Astrocyte of the hippocampus (primary cell): ENCODE measurements at regions not wholly inside any gene's neighbourhood (a gene's known extent, or its start where the extent isn't known, plus 50 kb on each side); places are given as distances from the start of the nearest gene placed in this dataset.

ENCODE experiments used
- DNase-seq: peaks from one replicate; pipeline ENCODE4 v3.0.0; 2011; ENCODE audit warnings: low read depth, low spot score

DNA sequence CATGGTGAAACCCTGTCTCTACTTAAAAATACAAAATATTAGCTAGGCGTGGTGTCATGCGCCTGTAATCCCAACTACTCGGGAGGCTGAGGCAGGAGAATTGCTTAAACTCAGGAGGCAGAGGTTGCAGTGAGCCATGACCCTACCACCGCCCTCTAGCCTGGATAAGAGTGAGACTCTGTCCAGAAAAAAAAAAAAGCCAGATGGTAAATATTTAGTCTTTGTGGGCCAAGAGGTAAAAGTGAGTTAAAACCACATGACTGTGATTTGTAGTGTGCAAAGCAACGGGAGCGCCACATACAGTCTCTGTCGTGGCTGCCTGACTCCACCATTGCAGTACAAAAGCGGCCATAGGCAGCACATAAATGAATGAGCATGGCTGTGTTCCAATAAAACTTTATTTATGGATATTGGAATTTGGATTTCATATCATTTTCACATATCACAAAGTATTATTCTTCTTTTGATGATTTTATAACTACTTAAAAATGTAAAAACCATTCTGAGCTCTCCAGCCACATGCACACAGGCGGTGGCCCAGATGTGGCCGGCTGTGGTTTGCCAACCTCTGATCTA is 51.8 kb upstream of the CASZ1 start:
- no peak for DNase-seq

DNA sequence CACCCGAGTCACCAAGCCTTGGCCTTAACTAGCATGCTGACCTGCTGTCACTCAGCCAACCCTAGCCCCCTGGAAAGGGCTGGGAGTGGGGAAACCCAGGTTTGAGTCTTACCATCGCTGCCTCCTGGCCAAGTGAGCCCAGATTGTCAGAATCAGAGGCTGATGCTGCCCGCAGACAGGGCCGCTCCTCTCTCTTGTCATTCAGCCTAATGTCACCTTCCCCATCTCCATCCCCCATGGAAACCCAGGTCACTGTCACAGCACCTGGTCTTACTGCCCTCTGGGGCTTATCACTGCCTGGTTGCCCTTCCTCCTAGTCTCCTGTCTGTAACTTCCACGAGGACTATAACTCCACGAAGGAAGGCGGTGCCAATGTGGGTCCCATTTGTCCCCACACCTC is 53.6 kb upstream of the CASZ1 start:
- DNase-seq = no peak

DNA sequence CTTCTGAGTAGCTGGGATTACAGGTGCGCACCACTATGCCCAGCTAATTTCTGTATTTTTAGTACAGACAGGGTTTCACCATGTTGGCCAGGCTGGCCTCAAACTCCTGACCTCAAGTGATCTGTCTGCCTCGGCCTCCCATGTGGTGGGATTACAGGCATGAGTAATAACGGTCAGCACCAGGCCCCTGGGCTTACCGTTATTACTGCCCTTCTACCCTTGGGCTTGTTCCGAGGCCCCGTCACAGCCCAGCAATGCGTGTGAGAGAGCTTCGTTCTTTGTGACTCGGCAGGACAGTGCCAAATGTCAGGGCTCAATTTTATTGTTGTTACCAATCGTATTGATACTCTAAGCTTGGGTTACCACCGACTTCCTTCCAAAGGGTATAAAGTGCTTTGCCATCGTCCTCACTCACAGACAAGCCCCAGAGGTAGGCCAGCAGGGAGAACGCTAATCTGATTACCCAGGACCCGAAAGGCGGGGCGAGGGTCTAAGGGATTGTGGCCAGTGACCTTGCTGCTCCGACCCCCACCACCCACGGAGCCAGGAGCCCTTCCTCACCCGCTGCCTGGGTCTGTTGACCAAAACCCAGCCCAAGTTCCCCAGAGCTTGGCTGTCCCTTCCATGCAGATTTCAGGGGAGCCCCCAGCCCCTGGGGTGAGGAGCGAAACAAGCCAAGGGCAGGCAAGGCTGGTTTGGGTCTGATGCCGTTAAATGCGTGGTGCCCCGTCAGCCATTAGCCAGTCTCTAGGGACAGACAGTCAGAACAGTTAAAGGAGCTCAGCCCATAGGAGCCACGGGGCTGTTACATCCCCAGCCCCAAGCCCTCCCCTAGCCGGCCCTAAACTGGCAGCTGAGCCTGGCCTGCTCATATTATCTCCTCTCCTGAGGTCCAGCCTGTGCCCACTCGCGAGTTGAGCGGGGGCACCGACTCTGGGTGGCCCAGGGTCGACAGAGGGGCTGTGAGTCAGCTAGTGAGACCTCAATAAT is 54.9 kb upstream of the CASZ1 start:
- no peak for DNase-seq

DNA sequence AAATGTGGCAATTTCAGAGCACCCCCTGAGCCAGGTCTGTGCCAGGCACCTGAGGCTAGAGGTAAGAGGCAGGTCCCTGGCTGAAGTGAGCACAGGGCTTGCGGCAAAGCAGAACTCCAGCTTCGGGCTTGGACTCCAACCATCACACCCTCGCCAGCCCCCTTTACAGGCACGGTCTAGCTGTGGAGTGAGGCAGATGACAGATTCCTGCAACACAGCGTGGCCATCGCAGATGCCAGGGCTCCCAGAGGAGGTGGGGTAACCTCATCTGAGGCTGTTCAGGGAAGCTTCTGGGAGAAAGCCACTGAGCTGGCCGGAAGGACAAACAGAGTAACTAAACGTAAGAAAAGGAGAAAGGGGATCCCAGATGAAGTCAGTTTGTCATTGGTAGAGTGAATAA is 55.6 kb upstream of the CASZ1 start:
- DNase-seq = no peak

DNA sequence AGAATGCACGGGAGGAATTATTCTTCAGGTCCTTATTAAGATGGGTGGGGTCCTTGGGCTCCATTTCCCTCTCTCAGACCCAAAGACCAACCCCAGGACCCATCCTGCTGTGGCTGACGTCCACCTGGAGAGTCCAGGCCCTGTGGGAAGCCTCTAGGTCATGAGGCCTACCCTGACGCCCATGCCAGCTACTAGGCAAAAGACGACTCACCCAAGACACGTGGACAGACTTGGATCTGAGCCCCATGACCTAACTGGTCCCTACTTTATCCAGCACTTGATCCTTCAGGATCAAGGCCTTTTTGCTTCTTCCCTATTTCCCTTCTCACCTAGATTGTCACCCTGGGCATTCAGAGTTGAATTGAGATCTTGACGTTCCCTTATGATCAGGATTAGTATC is 56.0 kb upstream of the CASZ1 start:
- no peak for DNase-seq

DNA sequence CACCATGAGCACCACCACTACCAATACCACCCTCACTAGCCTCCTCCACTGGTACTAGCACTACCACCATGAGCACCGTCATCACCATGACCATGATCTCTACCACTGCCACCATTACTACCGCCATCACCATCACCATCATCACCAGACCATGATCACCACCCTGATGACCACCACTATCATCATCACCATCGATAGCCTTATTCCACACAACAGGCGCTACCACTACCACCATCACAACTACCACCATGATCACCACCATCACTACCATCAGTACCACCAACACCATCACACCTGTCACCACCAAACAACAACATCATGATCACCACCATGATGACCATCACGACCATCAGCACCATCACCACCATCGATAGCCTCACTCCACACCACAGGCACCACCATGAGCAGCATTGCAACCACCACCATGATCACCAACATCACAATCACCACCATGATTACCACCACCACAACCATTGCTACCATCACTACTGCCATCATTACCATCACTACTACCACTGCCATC is 56.6 kb upstream of the CASZ1 start:
- no peak for DNase-seq

DNA sequence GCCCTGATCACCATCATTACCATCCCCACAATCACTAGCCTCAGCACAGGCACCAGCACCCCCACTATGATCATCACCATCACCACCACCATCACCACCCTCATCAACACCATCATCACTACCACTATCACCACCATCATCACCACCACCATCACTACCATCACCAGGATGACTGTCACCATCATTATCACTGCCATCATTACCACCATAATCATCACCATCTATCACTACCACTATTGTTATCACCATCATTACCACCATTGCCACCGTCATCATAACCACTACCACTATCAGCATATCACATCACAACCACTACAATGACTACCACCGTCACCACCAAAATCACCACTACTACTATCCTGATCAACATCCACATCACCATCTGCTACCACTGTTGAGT is 57.3 kb upstream of the CASZ1 start:
- no peak for DNase-seq

DNA sequence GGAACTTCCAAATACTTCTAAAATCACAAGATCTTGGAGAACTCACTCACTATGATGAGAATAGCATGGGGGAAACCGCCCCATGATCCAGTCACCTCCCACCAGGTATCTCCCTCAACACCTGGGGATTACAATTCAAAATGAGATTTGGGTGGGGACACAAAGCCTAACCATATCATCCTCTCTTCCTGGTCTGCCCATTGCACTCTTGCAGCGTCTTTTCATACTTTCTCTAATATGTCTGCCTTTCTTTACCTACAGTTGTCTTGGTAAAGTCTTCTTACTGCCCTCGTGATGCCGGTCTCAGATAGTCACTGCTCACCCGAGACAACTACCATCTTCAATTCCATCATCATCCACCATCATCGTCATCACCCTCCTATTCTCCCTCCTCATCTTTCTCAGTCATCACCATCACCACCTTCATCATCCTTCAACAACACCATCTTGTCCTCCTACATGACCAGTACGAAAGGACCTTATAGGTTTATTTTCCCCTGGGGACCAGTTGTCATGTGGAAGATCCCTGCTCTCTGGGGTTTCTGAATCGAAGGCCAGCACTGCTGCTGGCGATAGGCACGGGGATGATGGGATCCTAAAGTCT is 58.5 kb upstream of the CASZ1 start:
- DNase-seq = no peak

DNA sequence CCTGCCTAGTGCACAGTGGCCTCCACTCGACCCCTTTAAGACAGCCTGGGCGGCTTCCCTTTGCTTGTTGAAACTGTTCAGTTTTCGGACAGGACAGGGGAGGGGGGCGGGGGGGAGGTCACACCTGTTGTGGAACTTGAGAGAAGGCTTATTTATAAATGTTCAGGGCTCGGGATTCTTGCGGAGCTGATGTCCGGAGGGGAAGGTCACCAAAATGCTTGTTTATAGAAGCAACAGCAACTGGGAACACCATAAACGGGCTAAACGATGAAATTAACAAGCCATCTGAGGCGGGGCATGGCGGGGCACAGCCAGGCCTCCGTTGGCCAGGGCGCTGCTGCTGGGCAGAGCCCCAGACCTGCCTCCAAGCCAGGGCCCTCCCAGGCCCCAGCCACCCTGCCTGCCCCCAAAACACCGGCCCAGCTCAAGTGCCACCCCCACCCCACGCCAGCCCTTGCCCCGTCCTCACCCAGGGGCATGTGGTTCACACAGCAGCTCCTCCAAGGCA is 59.8 kb upstream of the CASZ1 start:
- no peak for DNase-seq

DNA sequence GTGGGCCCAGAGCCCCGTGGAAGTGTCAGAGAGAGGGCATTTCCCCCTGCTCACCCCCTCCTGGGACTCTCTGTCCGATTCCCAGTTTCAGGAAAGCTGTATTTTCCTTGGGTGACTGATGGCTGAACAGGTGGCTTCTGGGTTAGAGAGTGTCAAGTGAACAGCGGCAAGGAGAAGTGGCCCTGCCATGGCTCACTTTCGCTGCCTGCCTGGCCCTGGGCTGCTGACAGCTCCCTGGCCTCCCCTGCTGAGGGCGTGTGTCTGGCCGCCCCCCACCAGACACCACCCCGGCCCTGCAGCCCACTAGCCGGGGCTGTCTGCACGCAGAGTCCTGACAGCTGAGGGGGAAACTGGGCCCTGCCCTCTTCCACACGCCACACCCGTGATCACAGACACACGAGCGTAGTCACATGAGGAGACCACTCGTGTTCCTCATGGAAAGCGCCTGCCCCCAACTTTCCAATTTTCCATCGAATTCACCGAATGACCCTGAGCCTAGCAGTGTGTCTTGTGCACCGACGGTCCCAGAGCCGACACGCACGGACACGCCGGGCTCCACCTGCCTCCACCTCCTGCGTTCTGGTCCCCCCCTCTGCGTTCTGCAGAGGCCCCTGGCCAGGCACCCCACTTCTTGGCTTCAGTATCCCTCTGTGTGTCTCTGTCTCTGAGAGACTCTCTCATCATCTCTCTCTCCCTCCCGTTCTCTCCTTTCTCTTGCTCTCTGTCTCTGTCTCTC is 60.6 kb upstream of the CASZ1 start:
- no peak for DNase-seq

DNA sequence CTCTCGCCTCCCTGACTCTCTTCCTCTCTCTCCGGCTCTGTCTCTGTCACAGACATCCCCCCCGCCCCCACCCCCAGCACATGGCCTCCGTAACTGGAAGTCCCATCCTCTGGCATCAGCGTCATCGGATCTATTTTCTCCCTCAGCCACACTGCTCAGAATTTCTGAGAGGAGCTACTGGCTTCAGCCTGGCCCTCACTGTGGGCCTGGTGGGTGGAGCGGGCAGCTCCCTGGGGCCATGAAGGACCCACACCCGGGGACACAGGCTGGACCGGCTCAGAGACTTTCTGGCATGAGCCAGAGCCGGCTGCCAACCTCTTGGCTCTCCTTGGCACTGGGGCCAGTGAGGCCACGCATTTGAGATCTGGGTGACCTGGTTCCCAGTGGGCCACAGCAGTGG is 61.2 kb upstream of the CASZ1 start:
- DNase-seq = no peak

DNA sequence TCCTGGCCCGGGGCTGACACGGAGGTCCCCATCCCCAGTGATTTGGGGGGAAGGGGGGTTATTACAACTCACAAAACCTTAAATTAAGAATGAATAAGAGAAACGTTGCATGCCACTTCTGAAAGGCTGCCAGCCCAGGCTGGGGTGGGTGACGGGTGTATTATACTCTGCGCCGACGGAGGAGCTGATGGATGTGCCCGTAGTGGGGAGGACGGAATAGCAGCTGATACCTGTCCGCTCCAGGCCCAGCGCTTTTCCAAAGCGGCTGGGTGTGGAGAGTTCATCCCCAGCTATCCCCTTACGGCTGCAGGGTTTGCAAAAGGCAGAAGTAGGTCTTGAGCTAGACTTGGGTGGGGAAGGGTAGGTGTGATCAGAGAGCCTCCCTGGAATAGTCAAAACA is 63.8 kb upstream of the CASZ1 start:
- no peak for DNase-seq

DNA sequence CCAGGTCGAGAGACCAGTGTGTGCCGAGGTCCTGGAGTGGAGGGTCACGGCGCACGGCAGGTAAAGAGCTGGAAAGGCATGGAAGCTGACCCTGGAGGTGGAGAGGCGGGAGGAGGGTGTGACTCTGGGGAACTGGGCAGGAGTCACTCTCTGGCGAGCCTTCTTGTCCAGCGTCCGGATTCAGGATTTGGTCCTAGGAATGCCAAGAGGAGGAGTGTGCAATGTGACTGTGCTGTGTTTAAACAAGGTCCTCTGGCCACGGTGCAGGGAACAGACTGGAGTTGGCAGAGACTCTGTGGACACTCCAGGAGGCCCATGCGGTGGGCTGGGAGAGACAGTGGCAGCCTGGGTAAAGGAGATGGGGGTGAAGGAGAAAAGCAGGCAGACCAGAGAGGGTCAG is 64.2 kb upstream of the CASZ1 start:
- no peak for DNase-seq

DNA sequence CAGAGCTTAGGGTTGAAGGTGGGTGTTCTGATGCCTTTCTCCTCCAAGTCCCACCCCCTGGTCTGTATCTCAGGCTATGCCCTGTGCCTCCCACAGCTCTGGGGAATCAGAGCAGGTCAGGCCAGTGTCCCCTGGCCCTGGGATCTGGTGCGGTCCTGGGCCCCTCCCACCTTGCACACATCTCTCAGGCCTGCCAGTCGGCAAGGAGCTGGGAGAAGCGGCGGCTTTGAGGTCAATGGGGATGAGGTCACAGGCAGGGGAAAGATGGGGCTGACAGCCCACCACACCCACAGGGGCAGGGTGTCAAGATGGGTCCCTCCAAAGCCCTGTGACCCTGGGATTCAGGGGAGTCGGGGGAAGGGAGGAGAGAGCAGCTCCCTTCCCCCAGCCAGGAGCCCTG is 65.4 kb upstream of the CASZ1 start:
- DNase-seq = no peak

DNA sequence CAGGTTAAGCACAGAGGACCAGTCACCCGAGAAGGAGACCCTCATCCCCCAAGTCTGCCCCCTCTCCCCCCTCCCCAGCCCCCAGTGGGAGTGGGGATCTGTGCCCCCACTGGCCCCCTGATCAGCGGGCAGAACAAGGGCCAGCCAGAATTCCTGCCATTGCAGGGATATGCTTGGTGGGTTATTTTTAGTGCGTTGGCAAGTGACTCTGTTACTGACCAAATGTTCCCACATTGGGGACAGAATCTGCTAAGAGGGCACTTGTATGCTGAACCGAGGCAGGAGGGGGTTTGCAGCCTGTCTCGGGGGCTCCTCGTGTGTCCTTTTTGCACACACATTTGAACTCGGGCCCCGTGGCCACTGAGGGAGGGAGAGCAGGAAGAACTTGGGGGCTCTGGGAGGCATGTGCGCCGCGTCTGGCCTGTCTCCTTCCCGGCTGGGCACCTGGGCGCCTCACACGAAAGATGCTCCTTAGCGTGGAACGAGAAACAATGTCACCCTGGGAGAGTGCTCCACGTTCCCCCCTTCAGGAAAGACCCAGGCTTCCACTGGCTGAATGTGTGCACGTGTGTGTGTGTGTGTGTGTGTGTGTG is 66.4 kb upstream of the CASZ1 start:
- DNase-seq = no peak

DNA sequence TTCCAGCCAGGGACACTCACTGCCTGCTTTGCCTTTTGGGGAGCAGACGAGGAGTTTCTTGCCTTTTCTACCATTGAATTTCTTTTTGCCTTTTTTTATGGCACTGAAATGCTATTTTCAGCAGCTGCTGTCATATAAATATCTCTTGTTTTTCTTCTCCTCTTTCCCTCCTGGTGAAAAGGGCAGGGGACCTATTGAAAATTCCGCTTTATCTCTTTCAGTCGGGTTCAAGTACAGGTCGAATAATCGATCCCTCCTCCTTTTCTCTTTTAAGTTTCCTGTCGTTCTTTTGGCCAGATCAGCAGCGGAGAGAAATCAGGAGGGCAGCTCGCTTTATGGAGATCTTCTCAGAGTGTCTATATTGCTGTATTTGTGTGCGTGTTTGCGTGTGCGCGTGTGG is 67.4 kb upstream of the CASZ1 start:
- no peak for DNase-seq

DNA sequence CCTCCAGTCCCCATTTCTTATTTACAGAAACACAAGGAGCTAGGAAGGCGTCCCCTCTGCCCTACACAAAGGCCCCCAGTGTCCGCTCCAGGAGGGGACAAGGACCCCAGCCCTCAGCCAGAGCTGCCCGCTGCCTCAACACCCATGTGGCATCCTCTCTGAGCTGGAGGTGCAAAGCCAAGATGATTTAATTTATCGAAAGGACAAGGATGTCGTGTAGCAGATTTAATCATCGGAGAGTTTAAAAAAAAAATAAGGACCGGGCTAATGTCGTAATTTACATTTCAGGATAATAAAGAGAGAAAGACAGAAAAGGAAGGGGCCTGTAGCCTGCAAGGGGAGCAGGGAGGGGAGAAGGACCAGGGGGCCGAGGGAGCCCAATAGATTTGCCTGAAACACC is 68.3 kb upstream of the CASZ1 start:
- no peak for DNase-seq

DNA sequence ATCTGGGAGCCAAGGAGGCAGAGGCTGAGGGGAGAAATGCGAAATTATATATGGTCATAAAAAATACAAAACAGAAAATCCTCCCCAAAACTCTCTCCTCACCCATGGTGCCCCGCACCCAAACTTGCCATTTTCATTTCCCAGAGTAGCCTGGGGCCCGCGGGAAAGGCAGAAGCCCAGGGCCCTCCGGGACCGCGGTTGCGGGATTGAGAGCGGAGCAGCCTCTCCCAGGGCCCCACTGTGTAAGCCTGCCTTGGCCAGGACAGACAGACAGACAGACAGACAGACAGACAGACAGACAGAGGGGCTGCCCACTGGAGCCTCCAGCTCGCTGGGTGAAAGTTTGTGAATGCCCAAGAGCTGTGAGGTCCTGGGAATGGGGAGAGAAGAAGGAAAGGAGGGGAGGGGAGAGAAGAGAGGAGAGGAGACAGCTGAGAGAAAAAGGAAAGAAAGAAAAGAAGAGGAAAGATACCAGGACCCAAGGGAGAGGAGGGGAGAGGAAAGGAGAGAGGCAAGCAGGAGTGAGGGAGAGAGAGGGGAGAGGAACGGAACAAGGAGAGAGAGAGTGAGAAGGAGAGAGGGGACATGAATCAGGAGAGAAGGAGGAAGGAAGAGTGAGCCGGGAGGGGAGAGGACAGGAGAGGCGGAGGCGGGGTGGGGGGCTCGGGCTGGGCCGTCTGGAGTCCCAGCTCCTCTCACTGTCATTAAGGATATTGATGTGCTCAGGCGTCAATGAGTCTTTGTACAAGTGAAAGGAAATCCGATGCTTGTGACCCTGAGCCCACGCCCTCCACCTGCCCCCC is 69.3 kb upstream of the CASZ1 start:
- DNase-seq = no peak

DNA sequence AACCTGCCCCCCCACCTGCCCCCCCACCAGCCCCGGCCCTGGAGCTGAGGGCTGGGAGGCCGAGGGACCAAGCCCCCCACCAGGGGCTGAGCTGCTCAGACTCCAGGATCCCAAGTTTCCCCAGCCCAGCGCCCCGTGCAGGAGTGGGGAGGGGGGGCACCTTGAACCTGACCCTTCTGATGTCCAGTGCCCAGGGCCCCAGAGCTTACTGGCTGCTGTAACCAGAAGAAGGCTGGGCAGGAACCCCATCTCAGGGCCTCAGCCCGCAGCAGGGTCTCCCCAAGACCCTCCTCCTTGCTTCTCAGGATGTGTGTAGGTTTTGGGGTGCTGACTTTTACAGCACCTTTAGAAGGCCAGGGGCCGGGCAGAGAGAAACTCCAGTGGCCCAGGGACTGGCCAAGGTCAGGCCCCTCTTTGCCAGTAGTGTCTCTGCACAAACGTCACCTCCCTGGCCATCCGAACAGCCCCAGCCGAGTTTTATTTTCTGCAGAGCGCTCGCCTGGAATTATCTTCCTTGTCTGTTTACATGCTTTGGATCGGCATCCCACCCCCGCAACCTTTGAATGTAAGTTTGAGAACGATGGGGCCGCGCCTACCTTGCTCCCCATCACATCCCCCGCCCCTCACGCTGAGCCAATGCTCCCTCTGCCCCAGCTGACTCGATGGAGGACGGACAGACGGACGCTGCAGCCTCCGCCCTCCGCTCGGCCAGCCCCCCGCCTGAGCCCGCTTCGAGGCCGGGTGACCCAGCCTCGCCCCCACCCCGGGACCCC is 70.1 kb upstream of the CASZ1 start:
- peak; percentile 45 for DNase-seq
